ENCODE measurements at regions not wholly inside any gene's neighbourhood (a gene's known extent, or its start where the extent isn't known, plus 50 kb on each side); places are given as distances from the start of the nearest gene placed in this dataset.

DNA sequence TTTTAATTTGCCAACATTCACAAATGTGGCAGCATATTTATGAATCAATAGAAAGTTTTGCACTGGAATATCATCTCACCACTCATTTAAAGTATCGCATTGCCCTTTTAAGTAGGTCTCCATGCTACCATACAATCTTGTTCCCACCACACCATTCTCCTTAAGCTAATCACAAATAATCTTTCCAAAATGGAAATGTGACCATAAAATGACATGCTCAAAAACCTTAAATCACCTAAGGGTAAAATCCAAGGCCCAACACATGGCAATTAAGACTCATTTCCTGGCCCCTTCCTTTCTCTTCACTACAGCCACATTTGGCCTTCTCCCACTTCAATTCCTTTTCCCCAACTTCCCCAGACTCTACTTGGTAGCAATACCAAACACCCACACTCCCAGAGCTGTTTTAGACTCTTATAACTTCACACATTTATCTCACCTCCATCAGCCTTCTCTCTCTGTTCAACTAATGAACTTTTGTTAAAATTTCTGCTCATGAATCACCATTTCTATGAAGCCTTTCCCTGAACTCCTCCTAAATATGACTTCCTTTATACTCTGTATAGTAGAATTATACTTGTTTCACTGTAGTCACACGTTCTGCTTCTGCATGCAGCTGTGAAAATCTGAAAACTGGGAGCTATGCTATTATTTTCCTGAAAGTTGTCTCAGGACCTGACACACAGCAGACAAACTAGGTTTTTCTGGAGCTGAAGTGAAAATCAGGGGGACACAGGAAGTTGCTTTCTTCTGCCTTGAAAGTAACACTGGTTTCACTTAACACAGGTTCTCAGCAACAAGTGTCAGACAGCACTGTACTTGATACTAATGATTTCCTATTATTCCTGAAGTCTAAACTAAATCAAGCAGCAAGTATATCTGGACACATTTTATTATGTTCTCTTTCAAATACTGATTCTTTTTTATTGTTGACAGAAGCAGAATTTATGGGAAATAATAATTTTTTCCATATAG lies 303.9 kb downstream of the ZEB2 start:
- H3K36me3 ChIP-seq = peaks cover 0 to 4% (median 0%) of the 10 kb centered on the region in 6 donors
- no peaks in the 10 kb centered on the region for H3K27me3 ChIP-seq (replicated peaks in 1 of 7)
- intact Hi-C loops (cut with DNase I; ENCODE audit: low total_unique reads) = no loop called here
- no peak for DNase-seq
- peak overlapping the region; percentile 16 to 54 (median 39) for H3K27ac ChIP-seq
- WGBS, 5 donors = 56 to 68% (median 64%) methylated on average over 2 of the region's 2 CpGs
- H3K9me3 ChIP-seq = no peaks in the 10 kb centered on the region
- H3K4me1 ChIP-seq = peaks cover 0 to 45% (median 15%) of the 10 kb centered on the region in 6 donors
- TF ChIP-seq, protein P1, sequence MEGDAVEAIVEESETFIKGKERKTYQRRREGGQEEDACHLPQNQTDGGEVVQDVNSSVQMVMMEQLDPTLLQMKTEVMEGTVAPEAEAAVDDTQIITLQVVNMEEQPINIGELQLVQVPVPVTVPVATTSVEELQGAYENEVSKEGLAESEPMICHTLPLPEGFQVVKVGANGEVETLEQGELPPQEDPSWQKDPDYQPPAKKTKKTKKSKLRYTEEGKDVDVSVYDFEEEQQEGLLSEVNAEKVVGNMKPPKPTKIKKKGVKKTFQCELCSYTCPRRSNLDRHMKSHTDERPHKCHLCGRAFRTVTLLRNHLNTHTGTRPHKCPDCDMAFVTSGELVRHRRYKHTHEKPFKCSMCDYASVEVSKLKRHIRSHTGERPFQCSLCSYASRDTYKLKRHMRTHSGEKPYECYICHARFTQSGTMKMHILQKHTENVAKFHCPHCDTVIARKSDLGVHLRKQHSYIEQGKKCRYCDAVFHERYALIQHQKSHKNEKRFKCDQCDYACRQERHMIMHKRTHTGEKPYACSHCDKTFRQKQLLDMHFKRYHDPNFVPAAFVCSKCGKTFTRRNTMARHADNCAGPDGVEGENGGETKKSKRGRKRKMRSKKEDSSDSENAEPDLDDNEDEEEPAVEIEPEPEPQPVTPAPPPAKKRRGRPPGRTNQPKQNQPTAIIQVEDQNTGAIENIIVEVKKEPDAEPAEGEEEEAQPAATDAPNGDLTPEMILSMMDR (IDR thresholded peaks at IDR 0.05 in 8 of 11, conservative IDR thresholded peaks at IDR 0.05 in 3 of 11) = no peak
- TF ChIP-seq POLR2AphosphoS5 (IDR thresholded peaks at IDR 0.05) = no peak
- TF ChIP-seq POLR2A (IDR thresholded peaks at IDR 0.05) = no peak
- H3K4me3 ChIP-seq = no peak overlapping the region

DNA sequence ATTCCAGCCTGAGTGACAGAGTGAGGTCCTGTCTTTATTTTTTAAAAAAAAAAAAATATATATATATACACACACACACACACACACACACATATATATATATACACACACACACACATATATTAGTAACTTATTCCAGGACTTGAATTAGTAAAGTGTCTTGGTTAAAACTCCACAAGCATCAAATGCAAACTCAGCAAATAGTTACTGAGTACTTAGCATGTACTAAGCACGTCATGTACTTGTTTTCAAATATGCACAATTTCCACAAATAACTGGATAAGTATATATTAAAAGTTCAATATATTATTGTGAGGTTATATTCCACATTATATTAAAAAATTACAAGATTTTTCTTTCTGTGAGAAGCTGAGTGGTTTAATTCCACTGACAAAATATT lies 304.7 kb downstream of the ZEB2 start:
- Histone ChIP-seq H3K36me3 (peaks cover 0 to 11% (median 0%) of the 10 kb centered on the region in 6 donors), H3K27me3 (replicated peaks in 1 of 7) (no peaks in the 10 kb centered on the region), H3K4me3 (no peak overlapping the region), H3K27ac (no peak overlapping the region), H3K4me1 (peaks cover 0 to 40% (median 15%) of the 10 kb centered on the region in 6 donors), H3K9me3 (no peaks in the 10 kb centered on the region)
- 90 to 96% (median 91%) methylated on average over 1 of the region's 1 CpG for WGBS, 5 donors
- TF ChIP-seq POLR2A (IDR thresholded peaks at IDR 0.05) = no peak
- TF ChIP-seq, protein P1 (IDR thresholded peaks at IDR 0.05 in 8 of 11, conservative IDR thresholded peaks at IDR 0.05 in 3 of 11) = no peak
- TF ChIP-seq POLR2AphosphoS5 (IDR thresholded peaks at IDR 0.05) = no peak
- DNase-seq = no peak
- intact Hi-C loops (cut with DNase I; ENCODE audit: low total_unique reads) = no loop called here

DNA sequence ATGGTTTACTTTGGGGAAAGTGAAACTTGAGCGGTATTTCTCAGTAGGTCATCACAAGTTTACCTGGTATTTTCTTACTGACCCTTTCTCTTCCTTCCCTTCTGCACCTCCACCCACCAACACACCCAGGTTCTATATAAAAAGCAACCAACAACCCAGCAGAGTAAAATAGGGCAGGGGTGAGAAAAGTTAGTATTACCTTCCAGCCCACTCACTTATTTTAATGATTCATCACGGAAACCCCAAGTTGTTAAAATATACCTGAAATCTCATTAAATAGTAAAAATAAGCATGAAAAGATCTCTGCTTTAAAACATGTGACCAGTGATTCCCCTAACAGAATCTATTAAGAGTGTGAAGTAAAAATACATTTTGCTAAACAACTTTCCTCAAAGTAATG lies 306.1 kb downstream of the ZEB2 start:
- 68 to 78% (median 69%) methylated on average over 2 of the region's 2 CpGs for WGBS, 5 donors
- Histone ChIP-seq H3K4me3 (no peak overlapping the region), H3K27me3 (replicated peaks in 1 of 7) (no peaks in the 10 kb centered on the region), H3K9me3 (no peaks in the 10 kb centered on the region), H3K27ac (no peak overlapping the region), H3K4me1 (peaks cover 0 to 38% (median 15%) of the 10 kb centered on the region in 6 donors), H3K36me3 (peaks cover 0 to 17% (median 0%) of the 10 kb centered on the region in 6 donors)
- intact Hi-C loops (cut with DNase I; ENCODE audit: low total_unique reads) = no loop called here
- DNase-seq = no peak
- TF ChIP-seq, protein P1 (IDR thresholded peaks at IDR 0.05 in 8 of 11, conservative IDR thresholded peaks at IDR 0.05 in 3 of 11) = no peak
- TF ChIP-seq POLR2AphosphoS5 (IDR thresholded peaks at IDR 0.05) (no peak), POLR2A (IDR thresholded peaks at IDR 0.05) (no peak)

DNA sequence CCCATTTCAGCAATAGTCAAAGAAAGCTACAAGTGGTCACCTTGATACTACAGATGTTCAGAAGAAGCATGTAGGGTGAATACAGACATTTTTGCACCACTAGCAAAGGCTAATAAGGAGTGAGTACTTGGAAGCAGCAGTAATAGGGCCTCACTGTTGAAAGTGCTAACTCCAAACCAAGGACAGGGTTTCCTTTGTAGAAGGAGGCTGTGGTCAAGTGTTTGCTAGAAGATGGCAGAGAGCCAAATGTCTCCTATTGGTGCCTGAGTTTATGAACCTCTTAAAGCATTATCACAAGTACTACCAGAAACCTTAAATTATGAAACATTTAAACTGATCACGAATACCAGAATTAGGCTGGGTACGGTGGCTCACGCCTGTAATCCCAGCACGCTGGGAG lies 308.1 kb downstream of the ZEB2 start:
- H3K4me3 ChIP-seq = no peak overlapping the region
- DNase-seq = no peak
- TF ChIP-seq POLR2A (IDR thresholded peaks at IDR 0.05) (no peak), POLR2AphosphoS5 (IDR thresholded peaks at IDR 0.05) (no peak)
- TF ChIP-seq, protein P1 (IDR thresholded peaks at IDR 0.05 in 8 of 11, conservative IDR thresholded peaks at IDR 0.05 in 3 of 11) = no peak
- intact Hi-C loops (cut with DNase I; ENCODE audit: low total_unique reads) = no loop called here
- H3K4me1 ChIP-seq = peaks cover 0 to 35% (median 14%) of the 10 kb centered on the region in 6 donors
- H3K9me3 ChIP-seq = no peaks in the 10 kb centered on the region
- peaks cover 0 to 34% (median 8%) of the 10 kb centered on the region in 6 donors for H3K36me3 ChIP-seq
- H3K27me3 ChIP-seq (replicated peaks in 1 of 7) = no peaks in the 10 kb centered on the region
- WGBS, 5 donors = 95 to 100% (median 98%) methylated on average over 4 of the region's 4 CpGs
- no peak overlapping the region for H3K27ac ChIP-seq

Data from spleen (tissue), 11 donors.